AG09309 (cell line): ENCODE measurements at regions not wholly inside any gene's neighbourhood (a gene's known extent, or its start where the extent isn't known, plus 50 kb on each side); places are given as distances from the start of the nearest gene placed in this dataset.

Experiments used
- DNase-seq: peaks from one replicate; pipeline ENCODE4 v3.0.0-alpha.2; 2010; ENCODE audit warnings: low read depth
- H3K4me3 ChIP-seq: 2 replicates; pipeline ENCODE4 v1.5.1; 2011; ENCODE audit warnings: mild to moderate bottlenecking, low read depth, low read length, moderate library complexity; ENCODE audit not compliant: control insufficient read depth
- CTCF ChIP-seq: IDR thresholded peaks from 2 replicates; pipeline ENCODE4 v1.5.1; 2011; ENCODE audit warnings: mild to moderate bottlenecking, low read depth, low read length, inconsistent platforms; ENCODE audit not compliant: insufficient read depth, control insufficient read depth; ENCODE audit errors: missing control alignments

GRCh38 chr3:25212736-25213135 is 215.3 kb upstream of the RARB start:
- no peak overlapping the region for H3K4me3 ChIP-seq
- no peak for TF ChIP-seq CTCF
- no peak for DNase-seq

- no peak for DNase-seq
- H3K4me3 ChIP-seq = no peak overlapping the region
- TF ChIP-seq CTCF = no peak
Observed at GRCh38 chr3:25214034-25214433, 214.0 kb upstream of the RARB start.

GRCh38 chr3:25218362-25218761 is 209.7 kb upstream of the RARB start:
- no peak for DNase-seq
- no peak overlapping the region for H3K4me3 ChIP-seq
- no peak for TF ChIP-seq CTCF

- no peak for DNase-seq
- TF ChIP-seq CTCF = no peak
- no peak overlapping the region for H3K4me3 ChIP-seq
Observed at GRCh38 chr3:25226747-25227146, 201.3 kb upstream of the RARB start.

GRCh38 chr3:25229586-25229985 is 198.5 kb upstream of the RARB start:
- no peak for DNase-seq

GRCh38 chr3:25235031-25235430 is 193.0 kb upstream of the RARB start:
- no peak overlapping the region for H3K4me3 ChIP-seq
- DNase-seq = no peak
- TF ChIP-seq CTCF = no peak

More at GRCh38 chr3:25229586-25229985, 198.5 kb upstream of the RARB start:
- no peak for TF ChIP-seq CTCF
- no peak overlapping the region for H3K4me3 ChIP-seq

GRCh38 chr3:25235466-25235865 is 192.6 kb upstream of the RARB start:
- no peak overlapping the region for H3K4me3 ChIP-seq

More at GRCh38 chr3:25235466-25235865, 192.6 kb upstream of the RARB start:
- peak; percentile 21 for DNase-seq
- TF ChIP-seq CTCF = no peak
